ENCODE measurements at regions not wholly inside any gene's neighbourhood (a gene's known extent, or its start where the extent isn't known, plus 50 kb on each side); places are given as distances from the start of the nearest gene placed in this dataset.

DNA sequence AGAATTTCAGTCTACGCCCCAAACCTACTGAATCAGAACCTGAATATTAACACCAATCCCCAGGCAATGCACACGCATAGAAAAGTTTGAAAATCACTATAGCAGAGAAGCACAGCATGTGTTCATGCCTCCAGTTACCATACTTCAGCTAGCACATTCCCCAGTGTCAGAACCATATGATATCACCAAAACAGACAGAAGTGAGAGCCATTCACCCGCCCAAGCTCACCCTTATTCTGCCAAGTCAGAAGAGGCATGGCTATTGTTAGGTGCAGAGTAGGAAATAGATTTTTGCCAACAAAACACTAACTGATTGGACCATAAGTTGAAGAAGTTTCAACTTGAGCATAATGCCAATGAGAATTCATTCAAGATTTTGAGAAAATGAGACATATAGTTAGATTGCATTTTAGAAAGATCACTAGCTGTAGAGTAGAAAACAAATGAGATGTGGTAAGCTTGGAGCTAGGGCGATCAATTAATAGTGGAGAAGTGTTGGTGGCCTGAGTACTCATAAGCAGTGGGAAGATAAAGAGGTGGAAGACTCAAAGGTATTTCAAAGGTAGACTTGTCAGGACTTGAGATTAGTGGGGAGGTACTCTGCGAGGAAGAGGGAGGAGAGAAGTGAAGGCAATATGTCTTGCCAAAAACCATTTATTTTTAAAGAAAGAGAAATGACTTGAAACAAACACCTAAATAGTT, 492.4 kb downstream of the SUCLA2 start:
- no peak for DNase-seq

DNA sequence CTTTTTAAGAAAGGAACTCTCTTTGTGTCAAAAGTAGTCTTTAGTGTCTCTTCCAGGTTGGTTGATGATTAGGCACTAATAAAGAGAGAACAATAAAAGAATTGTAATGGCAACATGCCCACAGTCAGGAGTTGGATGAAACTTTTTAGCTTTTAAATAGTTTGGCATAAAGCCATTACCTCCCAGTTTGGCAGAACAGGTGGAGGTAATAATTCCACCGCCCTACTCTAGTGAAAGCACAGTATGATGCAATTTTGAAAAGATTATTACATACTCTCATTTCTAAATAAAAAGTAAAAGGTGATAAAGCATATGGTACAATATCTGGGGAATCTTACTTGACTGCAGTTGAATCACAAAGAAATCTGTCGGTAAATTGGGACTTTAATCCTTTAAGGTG, 497.6 kb downstream of the SUCLA2 start:
- DNase-seq: no peak

DNA sequence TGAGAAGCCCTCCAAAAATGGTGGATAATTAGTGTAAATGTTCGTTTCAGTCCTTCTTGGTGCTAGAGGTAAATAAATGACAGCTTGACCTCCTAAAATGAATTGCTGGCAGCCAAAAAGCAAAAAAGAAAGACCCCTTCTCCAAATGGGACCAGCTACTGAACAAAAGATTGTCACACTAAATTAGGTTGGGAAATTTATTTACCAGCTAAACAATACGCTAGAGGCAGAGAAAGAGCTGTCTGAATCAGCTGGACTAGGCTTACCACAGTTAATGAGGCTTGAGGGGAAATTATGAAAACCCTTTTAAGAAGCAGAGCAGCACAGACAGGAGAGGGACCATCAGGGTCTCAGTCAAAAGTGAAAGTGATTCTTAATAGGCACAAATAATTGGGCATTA, 498.9 kb downstream of the SUCLA2 start:
- no peak for DNase-seq

DNA sequence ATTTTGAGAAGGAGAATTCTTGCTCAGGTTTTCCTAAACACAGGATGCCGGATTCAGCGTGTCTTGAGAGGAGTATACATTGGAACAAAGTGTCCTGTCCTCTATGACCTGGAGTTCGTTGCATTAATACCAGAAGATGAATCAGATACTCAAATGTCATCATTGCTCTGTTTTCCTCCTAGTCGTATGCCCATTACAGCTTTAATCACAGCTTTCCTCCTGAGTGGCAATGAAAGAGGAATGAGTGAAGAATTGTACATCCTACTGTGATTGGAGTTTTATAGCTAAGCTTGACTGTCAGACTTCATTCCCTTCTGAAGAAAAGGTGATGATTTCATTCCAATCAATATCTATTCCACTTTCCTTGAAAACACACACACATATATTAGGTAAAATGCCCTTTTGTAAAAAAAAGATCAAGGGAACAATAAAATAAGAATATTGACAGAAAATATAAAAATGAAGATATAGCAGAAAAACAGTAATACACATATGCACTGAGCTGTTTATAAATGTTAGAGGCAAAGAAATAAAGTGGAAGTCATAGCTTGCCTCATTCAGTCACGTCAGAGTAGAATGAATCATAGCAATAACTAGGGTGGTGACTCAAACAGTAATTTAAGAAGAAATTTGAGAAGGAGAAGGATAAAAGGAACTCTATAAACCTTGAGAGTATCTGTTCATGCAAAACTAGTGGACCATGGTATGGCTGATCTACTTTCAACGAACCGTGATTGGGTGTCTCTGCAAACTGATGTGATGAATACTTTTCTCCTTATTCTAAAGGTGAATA, 501.5 kb downstream of the SUCLA2 start:
- DNase-seq: no peak

DNA sequence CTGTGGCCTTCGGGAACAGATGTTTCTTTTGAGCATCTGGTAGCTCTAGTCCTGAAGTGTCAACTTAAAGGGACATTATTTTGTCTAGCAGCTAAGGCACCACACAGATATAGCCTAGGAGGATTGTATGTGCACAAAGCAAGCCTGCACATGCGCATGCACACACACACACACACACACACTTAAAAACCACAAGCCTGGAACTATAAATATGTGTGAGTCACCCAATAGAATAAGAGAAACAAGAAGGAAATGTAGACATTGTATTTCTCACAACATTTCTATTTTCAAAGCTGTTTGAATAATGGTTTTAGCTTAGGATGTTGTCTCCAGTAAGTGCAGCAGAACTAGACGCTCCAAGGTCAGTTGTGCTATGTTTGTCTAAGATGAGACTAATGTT, 516.5 kb downstream of the SUCLA2 start:
- no peak for DNase-seq

DNA sequence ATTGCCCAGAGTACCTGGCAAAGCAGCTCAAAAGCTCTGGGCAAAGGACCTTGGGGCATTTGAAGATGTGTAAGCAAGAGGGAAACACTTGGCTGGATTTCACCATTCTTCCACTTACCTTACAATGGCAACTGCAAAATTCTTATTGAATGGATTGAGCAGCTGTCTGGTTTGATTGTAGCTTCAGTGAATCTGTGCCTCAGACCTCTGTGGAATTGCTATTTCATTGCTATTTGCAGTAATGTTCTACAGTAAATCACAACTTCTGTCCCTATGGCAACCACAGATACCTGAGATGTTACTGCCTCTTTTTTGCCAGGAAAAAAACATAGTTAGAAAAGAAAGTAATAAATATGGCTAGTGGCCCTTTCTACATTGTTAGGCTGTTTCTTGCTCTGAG, 519.5 kb downstream of the SUCLA2 start:
- no peak for DNase-seq

DNA sequence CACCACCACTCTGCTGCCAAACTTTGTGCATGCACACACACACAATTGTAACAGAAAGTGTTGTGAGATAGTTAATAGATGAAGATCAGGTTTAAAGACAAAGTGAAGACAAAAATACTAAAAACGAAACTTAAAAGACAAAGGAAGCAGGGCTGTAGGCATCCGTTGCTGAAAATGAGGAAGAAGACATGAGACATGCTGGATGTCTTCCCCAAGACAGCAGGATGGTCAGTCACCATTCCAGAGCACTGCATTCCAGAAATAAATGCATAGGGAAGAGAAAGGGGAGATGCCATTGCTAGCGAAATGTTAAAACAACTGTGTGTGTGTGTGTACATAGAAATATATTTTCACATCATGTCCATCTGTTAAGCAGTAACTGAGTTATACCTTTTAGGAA, 520.1 kb downstream of the SUCLA2 start:
- no peak for DNase-seq

DNA sequence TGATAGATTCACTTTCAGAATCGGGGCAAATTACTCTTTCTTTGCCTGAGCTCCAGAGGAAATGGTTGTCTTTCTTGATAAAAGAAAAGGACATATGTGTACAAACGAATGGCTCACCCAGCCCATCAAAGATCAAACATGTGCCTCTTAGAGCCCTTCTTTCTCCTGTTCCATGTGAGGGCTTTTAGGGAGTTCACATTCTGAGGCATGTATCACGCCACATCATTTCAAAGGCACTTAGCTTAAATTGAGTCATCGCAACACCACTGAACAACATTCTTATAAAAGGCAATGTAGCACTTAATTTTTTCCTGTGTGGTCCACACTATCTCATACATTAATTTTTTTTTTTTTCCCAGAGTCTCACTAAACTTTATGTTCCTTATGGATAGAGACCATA, 521.0 kb downstream of the SUCLA2 start:
- DNase-seq: no peak

DNA sequence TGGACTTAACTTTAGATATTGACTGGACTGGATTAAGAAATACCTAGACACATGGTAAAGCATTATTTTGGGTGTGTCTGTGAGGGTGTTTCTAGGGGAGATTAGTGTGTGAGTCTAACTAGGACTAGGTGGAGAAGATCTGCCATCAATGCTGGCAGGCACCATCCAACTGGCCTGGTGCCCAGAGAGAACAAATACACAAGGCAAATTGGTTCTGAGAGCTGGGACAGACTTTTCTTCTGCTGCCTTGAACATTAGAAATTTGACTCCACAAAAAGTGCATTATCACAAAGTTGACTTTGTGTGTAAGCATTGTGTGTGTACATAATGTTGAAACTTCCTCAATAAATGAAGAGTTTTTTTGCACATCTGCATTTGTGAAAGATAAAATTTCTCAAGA, 522.1 kb downstream of the SUCLA2 start:
- no peak for DNase-seq

DNA sequence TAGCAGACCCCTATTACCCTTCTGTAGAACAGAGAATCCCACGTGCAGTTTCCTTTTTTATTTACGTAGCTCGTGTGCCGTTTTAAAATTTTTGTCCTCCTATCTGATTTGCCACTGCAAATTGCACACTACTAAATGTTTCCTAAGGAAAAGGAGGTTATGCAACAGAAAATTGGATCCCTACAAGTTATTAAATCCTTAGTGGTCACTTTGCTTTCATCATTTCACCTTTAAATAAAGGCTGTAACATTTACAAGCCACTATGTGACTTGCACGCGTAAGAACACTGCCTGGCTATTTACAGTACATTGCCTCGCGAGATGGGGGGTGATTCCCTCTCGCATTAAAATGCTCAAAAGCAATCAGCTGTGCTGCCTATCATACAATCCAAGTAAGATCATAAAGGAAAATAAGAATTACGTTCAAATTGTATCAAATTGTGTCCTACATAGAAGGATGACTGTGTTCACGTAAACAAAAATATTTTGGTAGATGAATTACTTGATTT, 525.6 kb downstream of the SUCLA2 start:
- DNase-seq: no peak

DNA sequence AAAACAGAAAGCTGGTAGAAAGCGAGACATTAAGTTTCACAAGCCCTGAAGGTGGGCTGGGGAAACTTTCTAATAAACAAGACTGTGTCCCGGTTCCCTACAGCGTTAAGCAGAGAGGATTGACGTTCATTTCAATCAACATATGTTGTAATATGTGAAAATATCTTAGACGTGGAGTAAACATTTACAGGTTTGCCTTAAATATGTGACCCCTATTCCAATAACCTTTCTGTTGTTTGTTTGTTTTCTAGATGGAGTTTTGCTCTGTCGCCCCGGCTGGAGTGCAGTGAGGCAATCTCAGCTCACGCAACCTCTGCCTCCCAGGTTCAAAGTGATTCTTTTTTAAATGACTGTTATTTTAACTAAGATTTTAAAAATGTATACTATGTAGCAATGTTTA, 526.2 kb downstream of the SUCLA2 start:
- no peak for DNase-seq

DNA sequence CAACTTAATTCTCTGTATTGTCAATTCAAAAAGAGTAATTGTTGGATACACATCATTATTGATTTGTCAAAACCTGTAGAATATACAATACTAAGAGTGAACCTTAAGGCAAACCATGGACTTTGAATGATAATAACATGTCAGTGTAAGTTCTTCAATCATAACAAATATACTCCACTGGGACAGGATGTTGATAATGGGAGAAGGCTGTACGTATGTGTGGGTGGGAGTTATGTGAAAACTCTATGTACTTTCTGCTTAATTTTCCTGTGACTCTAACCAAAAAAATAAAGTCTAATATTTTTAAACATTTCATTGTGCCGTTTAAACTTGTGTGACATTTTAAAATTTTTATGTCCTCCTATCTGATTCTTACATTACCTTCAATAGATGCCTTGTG, 526.7 kb downstream of the SUCLA2 start:
- no peak for DNase-seq

DNA sequence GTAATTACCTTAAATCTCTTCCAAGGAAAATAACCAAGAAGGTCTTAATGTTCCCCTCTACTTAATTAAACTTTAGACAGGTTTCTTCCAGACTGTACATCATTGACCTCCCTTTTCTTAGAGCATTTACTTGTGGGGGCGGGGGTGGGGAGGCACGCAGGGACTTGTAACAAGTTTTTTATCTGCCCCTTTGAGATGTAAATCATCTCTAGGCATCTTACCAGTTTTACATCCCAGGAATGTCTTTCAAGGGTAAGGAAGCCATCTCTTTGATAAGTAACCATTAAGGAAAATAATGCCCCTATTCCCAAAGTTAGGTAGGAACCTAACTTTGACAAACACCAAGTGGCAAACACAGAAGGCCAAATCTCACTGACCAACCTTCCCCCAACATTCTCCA, 528.6 kb downstream of the SUCLA2 start:
- no peak for DNase-seq

DNA sequence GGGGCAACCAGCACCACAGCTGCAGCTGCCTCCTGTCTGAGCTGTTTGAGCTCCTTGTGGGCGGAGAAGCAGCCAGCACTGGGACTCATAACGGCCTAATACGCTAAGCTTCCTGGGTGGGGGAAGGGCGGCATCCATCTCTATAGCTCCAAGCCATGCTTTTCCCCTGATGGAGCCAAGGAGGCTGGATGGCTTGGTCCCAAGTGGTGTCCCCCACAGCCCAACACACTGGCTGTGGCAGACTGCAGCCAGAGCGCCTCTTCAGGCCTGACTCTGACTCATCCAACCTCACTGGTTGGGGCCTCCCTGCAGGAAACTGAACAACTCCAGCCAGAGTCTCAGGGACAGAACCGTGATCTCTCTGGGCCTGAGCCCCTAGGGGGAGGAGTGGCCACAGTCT, 537.3 kb downstream of the SUCLA2 start:
- no peak for DNase-seq

DNA sequence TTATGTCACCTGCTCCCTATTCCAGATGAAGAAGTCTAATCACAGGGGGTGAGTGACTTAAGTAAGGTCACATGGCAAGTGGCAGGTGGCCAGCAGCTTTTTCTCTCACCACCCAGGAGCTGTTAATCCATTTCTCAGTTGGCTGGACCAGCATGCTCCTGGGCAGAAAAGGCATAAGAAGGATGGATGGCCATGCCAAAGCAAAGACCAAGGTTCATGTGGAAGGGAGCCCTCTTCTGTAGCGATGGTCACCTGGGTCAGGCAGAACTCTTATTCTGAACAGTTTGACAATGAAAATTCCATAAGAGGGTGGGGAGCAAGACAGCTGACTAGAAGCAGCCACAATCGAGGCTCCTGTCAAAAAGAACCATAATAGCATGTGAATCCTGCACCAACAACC, 538.1 kb downstream of the SUCLA2 start:
- DNase-seq: no peak

DNA sequence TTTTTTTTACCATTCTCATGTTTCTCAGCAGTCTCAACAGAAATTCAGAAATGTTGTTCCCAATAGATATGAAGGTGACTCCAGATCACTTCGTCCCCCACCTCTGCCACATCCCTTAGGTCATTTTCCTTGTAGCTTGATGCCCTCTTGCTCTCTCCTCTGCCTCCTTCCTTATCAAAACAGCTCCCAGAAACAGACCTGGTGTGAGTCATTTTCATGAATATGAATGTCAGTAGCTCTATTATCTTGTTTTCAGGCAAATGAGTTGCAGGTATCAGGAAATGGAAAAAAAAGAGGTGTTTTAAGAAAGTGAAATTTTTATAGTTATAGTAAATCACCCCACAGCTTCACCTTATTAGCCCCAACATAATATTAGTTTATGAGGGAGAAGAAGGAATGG, 539.3 kb downstream of the SUCLA2 start:
- DNase-seq: no peak

DNA sequence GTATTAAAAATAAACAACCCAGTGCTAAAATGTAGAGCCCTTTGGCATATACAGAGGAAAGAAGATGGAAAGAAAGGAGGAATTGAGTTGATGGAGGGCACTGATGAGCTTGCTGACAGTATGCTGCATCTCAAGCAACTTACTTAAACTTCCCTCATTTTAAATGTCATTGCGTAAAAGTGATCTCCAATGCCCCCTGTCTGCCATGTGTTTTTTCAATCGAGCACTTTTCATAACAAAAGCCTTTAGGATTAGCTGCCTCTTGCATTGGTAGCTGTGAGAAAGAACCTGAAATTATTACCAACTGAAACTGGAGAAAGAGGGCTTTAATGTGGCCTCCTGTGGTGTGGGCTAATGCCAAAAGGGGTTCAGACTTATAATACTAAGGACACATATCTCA, 541.6 kb downstream of the SUCLA2 start:
- DNase-seq: no peak

DNA sequence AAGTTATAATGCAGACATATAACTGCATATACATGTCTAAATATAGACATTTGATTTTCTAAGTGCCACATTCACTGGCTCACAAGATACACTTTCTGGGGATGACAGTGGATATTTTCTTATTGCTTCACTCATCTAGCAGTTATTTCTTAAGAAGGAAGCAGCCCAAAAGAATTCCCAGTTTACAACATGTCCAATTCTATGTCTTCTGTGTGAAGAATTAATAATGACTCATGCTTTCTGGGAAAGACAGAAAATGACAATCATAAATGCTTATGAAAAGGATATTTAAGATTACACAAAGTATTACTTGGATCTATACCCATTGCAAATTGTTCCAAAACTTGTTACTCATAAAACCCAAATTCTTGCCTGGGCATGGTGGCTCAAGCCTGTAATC, 543.4 kb downstream of the SUCLA2 start:
- no peak for DNase-seq

DNA sequence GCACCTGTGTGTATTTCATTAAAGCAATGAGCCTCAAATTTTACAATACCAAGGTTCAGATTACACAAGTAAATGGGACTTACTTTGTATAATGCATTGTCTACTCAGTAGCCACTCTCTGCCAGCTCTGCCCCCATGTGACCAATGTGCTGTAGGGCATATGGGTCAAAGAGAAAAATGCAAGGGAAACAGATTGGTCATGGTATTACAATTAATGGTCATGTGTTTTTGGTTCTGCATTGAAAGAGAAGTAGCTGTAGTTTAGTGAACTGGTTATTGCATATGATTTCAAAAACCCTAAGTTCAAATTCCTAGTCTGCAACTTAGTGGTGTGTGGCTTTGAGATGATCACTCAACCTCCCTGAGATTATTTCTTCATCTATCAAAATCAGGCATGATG, 545.4 kb downstream of the SUCLA2 start:
- DNase-seq: no peak

DNA sequence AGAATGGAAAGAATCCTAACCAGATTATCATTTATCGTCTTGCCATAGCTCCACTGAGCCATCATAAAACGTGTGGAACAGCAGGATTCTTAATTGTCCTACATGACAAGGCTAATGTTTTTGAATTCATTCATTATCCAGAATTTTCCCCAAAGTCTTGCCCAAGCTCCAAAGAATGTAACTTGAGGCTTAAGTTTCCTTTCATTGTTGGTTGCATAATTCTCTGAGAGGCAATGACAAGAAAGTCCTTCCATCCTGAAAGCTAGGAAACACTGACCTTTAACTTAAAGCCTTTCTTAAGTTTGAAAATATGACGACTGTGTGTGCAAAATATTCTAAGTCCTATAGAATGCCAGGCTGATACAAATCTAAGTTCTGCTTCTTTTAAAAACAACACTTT, 546.1 kb downstream of the SUCLA2 start:
- DNase-seq: no peak

DNA sequence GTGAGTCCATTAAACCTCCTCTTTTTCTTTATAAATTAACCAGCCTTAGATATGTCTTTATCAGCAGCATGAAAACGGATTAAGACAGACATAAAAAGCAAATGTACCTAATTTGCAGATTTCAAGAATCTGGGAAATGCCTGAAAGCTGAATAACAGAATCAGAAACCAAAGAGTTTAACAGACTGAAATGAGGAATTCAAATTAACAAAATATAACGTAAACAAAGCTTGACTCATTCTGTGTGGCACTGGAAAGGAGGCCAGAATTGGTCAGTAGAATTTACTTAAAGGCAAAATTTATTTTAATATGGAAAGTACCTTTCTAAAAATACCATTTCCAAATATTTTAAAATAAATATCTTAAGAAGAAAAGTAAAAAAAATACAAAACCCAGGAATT, 540.6 kb upstream of the HTR2A start:
- no peak for DNase-seq

DNA sequence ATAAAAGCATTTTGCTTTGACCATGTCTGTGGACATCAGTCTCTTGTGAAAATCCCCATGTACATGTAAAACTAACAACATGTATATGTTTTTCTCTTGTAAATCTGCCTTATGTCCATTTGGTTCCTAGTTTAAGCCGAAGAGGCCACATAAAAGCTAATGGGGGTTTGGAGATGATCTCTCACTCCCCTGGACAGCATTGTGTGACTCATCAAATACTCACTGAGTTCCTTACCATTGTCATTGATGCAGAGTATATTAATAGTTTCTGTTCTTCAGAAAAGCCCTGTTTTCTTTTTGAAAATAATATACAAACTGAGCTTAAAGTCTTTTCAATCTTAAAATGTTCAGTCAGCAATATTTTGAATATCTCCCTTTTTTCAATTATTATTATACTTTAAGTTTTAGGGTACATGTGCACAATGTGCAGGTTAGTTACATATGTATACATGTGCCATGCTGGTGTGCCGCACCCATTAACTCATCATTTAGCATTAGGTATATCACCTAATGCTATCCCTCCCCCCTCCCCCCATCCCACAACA, 536.7 kb upstream of the HTR2A start:
- no peak for DNase-seq

DNA sequence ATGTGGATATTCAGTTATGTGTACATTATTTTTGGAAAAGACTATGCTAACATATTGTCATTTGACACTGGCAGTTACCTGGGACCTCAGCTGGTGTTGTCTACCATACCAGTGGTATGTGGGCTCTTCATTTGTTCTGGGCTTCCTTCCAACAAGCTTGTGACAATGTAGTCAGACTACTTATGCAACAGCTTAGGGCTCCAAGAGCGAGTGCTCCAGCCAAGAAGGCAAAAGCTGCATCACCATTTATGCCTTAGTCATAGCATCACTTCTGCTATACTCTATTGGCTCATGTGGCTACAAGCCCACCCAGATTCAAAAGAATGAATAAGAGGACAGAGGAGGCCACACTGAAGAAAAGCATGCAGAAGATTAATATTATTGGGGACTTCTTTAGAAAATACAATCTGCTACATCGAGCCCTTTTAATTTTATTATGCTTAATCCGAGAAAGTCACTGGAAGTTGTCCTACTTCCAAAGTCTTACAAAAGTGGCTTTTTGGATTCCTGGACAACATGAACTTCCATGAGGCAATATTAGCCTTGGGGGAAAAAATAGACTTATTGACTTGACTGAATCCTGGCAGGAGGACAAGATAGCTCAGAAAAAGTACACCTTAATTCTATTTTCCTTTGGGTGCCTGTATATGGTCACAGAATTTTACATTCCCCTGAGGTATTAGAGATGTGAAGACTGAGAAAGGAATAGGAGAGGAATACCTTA, 529.4 kb upstream of the HTR2A start:
- DNase-seq: no peak

DNA sequence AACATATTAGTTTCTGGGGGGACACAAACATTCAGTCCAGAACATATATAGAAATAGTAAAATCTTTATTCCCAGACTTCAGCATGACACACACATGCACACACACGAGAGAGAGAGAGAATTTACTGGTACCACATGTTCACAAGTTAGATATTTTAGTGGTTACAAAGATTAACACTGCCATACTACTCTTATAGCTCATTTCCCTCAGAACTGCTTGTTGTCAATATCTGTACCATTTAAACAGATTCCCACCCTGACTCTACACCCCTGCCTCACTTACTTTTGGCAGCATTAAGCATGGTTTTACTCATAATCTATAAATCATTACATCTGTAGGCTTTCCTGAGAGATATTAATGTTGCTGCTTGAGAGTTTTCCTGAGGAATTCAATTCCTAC, 524.7 kb upstream of the HTR2A start:
- no peak for DNase-seq

Measured in NCI-H146 (cell line).